ENCODE measurements at regions not wholly inside any gene's neighbourhood (a gene's known extent, or its start where the extent isn't known, plus 50 kb on each side); places are given as distances from the start of the nearest gene placed in this dataset.

GRCh38 chr14:27435923-27436670 is 838.3 kb upstream of the NOVA1 start:
- TF ChIP-seq CTCF (IDR thresholded peaks at IDR 0.05; ENCODE audit: low read depth, low read length, poor library complexity, severe bottlenecking) (no peak), EZH2phosphoT487 (IDR thresholded peaks at IDR 0.05; ENCODE audit: borderline replicate concordance, low read length) (no peak)

All from DOHH2 (cell line).